ENCODE measurements at regions not wholly inside any gene's neighbourhood (a gene's known extent, or its start where the extent isn't known, plus 50 kb on each side); places are given as distances from the start of the nearest gene placed in this dataset.
A peak's percentile ranks its signal among the peaks of the same experiment; 100 is the strongest.

GRCh38 chr11:10627291-10627690 is 58.8 kb upstream of the LYVE1 start:
- H3K79me2 ChIP-seq: no peaks in the 10 kb centered on the region
- H3K4me3 ChIP-seq (ENCODE audit: low read depth, low read length): no peak overlapping the region
- peaks cover 10% of the 10 kb centered on the region for H3K4me1 ChIP-seq
- no peak overlapping the region for H3K4me2 ChIP-seq (ENCODE audit: low read length)
- H3K9me3 ChIP-seq (ENCODE audit: control insufficient read depth, low read length): no peaks in the 10 kb centered on the region
- no peak overlapping the region for H3K9ac ChIP-seq
- H3K36me3 ChIP-seq (ENCODE audit: control insufficient read depth, insufficient read depth, low read length): no peaks in the 10 kb centered on the region
- no peaks in the 10 kb centered on the region for H3K27me3 ChIP-seq (ENCODE audit: control insufficient read depth, insufficient read depth, low read length)
- H2AFZ ChIP-seq: no peak overlapping the region
- H3K27ac ChIP-seq: no peak overlapping the region
- TF ChIP-seq, protein P1, sequence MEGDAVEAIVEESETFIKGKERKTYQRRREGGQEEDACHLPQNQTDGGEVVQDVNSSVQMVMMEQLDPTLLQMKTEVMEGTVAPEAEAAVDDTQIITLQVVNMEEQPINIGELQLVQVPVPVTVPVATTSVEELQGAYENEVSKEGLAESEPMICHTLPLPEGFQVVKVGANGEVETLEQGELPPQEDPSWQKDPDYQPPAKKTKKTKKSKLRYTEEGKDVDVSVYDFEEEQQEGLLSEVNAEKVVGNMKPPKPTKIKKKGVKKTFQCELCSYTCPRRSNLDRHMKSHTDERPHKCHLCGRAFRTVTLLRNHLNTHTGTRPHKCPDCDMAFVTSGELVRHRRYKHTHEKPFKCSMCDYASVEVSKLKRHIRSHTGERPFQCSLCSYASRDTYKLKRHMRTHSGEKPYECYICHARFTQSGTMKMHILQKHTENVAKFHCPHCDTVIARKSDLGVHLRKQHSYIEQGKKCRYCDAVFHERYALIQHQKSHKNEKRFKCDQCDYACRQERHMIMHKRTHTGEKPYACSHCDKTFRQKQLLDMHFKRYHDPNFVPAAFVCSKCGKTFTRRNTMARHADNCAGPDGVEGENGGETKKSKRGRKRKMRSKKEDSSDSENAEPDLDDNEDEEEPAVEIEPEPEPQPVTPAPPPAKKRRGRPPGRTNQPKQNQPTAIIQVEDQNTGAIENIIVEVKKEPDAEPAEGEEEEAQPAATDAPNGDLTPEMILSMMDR (IDR thresholded peaks at IDR 0.05): no peak

DNA sequence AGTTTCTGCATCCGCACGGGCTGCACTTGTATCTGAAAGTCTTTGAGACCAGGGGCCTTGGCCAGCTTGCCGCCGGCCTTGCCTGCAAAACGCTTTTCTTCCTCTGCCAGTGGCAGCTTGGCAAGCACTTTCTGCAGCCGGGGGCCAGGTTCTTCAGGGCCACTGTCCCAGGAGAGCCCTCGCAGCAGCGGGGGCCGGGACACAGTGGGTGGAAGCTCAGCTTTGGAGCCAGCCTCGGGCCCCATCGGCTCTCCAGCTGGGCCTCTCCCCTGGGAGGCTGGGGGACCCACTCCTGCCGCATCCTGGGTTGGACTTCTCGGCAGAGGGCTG is 57.5 kb upstream of the LYVE1 start:
- Histone ChIP-seq H2AFZ (no peak overlapping the region), H3K4me3 (ENCODE audit: low read depth, low read length) (no peak overlapping the region), H3K79me2 (no peaks in the 10 kb centered on the region), H3K27ac (no peak overlapping the region), H3K4me1 (peaks cover 10% of the 10 kb centered on the region), H3K36me3 (ENCODE audit: control insufficient read depth, insufficient read depth, low read length) (no peaks in the 10 kb centered on the region), H3K4me2 (ENCODE audit: low read length) (no peak overlapping the region), H3K9ac (no peak overlapping the region), H3K27me3 (ENCODE audit: control insufficient read depth, insufficient read depth, low read length) (no peaks in the 10 kb centered on the region), H3K9me3 (ENCODE audit: control insufficient read depth, low read length) (no peaks in the 10 kb centered on the region)
- TF ChIP-seq, protein P1 (IDR thresholded peaks at IDR 0.05): no peak

DNA sequence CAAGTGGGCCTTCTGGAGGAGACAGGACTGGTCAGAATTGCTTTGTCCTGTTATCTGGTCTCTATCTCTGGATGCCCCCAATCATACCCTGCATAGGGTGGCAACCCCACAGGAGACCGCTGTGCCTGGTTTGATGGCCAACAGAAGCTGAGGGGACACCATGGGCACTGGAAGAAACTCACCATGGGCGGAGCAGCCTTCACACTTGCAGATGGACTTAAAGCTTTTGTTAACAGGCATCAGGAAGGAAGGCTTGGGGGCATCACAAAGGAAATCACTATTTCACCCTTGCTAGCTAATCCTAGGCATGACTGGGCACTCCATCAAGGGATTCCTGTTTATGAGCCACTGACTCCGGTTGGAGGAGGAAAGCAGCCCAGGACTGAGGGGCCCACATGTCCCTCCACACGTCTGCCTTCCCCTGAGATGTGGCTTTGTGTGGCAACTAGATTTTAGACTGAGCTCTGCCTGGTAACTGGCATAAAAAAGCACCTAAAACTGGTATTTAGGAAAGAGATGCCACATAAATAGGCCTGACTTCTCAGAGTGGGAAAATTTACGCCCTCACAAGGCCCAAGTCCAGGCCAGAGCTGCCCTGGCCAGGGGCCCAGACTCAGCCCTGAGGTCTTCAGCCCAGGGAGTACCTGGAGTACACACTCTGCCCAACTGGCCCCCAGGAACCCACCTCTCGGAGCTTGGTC is 57.0 kb upstream of the LYVE1 start:
- TF ChIP-seq, protein P1 (IDR thresholded peaks at IDR 0.05): no peak
- no peaks in the 10 kb centered on the region for H3K27me3 ChIP-seq (ENCODE audit: control insufficient read depth, insufficient read depth, low read length)
- H3K79me2 ChIP-seq: no peaks in the 10 kb centered on the region
- no peak overlapping the region for H3K27ac ChIP-seq
- no peak overlapping the region for H3K4me3 ChIP-seq (ENCODE audit: low read depth, low read length)
- no peak overlapping the region for H2AFZ ChIP-seq
- H3K4me1 ChIP-seq: peaks cover 10% of the 10 kb centered on the region
- no peak overlapping the region for H3K4me2 ChIP-seq (ENCODE audit: low read length)
- no peak overlapping the region for H3K9ac ChIP-seq
- H3K9me3 ChIP-seq (ENCODE audit: control insufficient read depth, low read length): no peaks in the 10 kb centered on the region
- no peaks in the 10 kb centered on the region for H3K36me3 ChIP-seq (ENCODE audit: control insufficient read depth, insufficient read depth, low read length)

GRCh38 chr11:10623797-10624761 is 55.6 kb upstream of the LYVE1 start:
- H3K36me3 ChIP-seq (ENCODE audit: control insufficient read depth, insufficient read depth, low read length): no peaks in the 10 kb centered on the region
- H3K9ac ChIP-seq: no peak overlapping the region
- H3K27ac ChIP-seq: peak overlapping the region; percentile 15
- no peak overlapping the region for H3K4me2 ChIP-seq (ENCODE audit: low read length)
- no peak overlapping the region for H3K4me3 ChIP-seq (ENCODE audit: low read depth, low read length)
- no peaks in the 10 kb centered on the region for H3K79me2 ChIP-seq
- no peaks in the 10 kb centered on the region for H3K27me3 ChIP-seq (ENCODE audit: control insufficient read depth, insufficient read depth, low read length)
- H3K9me3 ChIP-seq (ENCODE audit: control insufficient read depth, low read length): no peaks in the 10 kb centered on the region
- H3K4me1 ChIP-seq: peaks cover 10% of the 10 kb centered on the region
- TF ChIP-seq, protein P1 (IDR thresholded peaks at IDR 0.05): peak; percentile 37
- H2AFZ ChIP-seq: peak overlapping the region; percentile 60
